ENCODE measurements at regions not wholly inside any gene's neighbourhood (a gene's known extent, or its start where the extent isn't known, plus 50 kb on each side); places are given as distances from the start of the nearest gene placed in this dataset.

GRCh38 chr12:24244231-24244630 is 294.8 kb upstream of the SOX5 start:
- TF ChIP-seq CEBPB (IDR thresholded peaks at IDR 0.05) (no peak), ZBTB7A (IDR thresholded peaks at IDR 0.05; ENCODE audit: low read depth) (no peak), EP300 (IDR thresholded peaks at IDR 0.05; ENCODE audit: borderline replicate concordance) (no peak), CREB1 (IDR thresholded peaks at IDR 0.05; ENCODE audit: low read depth) (no peak), RAD21 (IDR thresholded peaks at IDR 0.05; ENCODE audit: low read depth) (no peak), FOXM1 (IDR thresholded peaks at IDR 0.05; ENCODE audit: borderline replicate concordance, low read depth) (no peak), REST (IDR thresholded peaks at IDR 0.05; ENCODE audit: low read depth) (no peak), YY1 (IDR thresholded peaks at IDR 0.05; ENCODE audit: low read depth) (no peak), TAF1 (IDR thresholded peaks at IDR 0.05; ENCODE audit: low read depth) (no peak), NFIC (IDR thresholded peaks at IDR 0.05) (no peak)

Data from Ishikawa (cell line).